ENCODE measurements at regions not wholly inside any gene's neighbourhood (a gene's known extent, or its start where the extent isn't known, plus 50 kb on each side); places are given as distances from the start of the nearest gene placed in this dataset.
A peak's percentile ranks its signal among the peaks of the same experiment; 100 is the strongest.

DNA sequence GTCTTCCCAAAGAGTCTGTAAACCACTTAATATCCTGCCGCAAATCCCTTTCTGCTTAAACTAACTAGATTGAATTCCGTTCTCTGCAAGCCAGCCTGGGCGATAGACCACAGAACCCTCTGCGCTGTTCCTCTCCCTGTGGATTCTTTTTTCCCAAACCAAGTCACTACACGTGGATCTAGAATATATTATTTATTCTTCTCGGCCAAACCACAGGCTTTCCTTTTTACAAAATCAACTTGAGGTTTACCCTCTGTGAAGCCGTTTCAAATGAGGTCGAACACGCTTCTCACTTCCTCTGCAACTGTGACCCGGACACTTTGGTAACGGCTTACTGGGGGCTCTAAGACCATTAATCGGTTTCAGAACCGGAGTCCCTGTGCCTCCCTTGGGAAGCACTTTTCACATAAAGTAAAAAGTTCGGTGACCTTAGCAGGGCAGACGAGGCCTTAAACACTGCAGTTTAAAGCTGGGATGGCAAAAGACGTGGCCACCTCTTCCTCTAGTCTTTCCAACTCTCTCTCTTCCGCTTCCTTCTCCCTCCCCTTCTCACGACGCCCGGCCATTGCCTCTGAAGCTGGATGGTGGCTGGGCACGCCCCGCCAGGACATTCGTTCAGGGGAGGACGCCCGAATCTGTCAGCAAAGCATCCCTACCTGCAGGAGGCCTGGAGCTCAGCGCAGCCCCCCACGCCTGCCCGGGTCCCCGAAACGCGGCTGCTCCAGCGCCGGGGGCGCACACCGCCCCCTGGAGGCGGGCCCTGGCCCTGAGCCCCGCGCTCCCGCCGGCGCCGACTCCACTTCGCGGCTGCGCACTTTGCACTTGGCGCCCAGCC, 55.0 kb upstream of the FOXC1 start:
- TF ChIP-seq, protein P1, sequence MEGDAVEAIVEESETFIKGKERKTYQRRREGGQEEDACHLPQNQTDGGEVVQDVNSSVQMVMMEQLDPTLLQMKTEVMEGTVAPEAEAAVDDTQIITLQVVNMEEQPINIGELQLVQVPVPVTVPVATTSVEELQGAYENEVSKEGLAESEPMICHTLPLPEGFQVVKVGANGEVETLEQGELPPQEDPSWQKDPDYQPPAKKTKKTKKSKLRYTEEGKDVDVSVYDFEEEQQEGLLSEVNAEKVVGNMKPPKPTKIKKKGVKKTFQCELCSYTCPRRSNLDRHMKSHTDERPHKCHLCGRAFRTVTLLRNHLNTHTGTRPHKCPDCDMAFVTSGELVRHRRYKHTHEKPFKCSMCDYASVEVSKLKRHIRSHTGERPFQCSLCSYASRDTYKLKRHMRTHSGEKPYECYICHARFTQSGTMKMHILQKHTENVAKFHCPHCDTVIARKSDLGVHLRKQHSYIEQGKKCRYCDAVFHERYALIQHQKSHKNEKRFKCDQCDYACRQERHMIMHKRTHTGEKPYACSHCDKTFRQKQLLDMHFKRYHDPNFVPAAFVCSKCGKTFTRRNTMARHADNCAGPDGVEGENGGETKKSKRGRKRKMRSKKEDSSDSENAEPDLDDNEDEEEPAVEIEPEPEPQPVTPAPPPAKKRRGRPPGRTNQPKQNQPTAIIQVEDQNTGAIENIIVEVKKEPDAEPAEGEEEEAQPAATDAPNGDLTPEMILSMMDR (IDR thresholded peaks at IDR 0.05; ENCODE audit: insufficient read depth, low read depth, low read length), result peak; percentile 50
- TF ChIP-seq EZH2 (IDR thresholded peaks at IDR 0.05; ENCODE audit: insufficient read depth, low read length), result no peak

Measured in astrocyte (in vitro differentiated cells and primary cell).